IMR-90 (cell line): ENCODE measurements at regions not wholly inside any gene's neighbourhood (a gene's known extent, or its start where the extent isn't known, plus 50 kb on each side); places are given as distances from the start of the nearest gene placed in this dataset.

Experiments used
- ATAC-seq: fragments of 200-7000 bp; cut with Tn5 transposase; 2 replicates; pipeline ENCODE4 v1.9.1; 2020; ENCODE audit warnings: low read depth, mild to moderate bottlenecking, moderate library complexity
- BruUV-seq: library from RNA; stranded (reverse); fragments of 400-500 nt; replicated peaks from 2 replicates; lab custom pipeline; 2021; lab: Mats Ljungman, UMichigan
- CTCF ChIA-PET: fragments of 300-600 bp; formaldehyde crosslinking; extraction: SDS; loops from one replicate; lab custom pipeline; 2021; ENCODE audit warnings: antibody characterized with exemption; lab: Yijun Ruan, JAX
- POLR2A ChIA-PET: fragments of 300-600 bp; sonication (Branson Sonifier 250); formaldehyde crosslinking; loops from one replicate; lab custom pipeline; 2022; ENCODE audit warnings: antibody characterized with exemption; ENCODE audit not compliant: unreplicated experiment; lab: Charles Lee
- DNase-seq: peaks from one replicate; pipeline ENCODE4 v3.0.0; 2013
- H2AFZ ChIP-seq: replicated peaks from 2 replicates; pipeline ENCODE3; 2013; ENCODE audit warnings: low read length, mild to moderate bottlenecking; ENCODE audit not compliant: poor library complexity
- H2AK5ac ChIP-seq: 2 replicates; pipeline ENCODE4 v1.6.1; 2013; ENCODE audit warnings: low read depth, low read length, inconsistent platforms
- H2AK9ac ChIP-seq: replicated peaks from 2 replicates; pipeline ENCODE3; 2013; ENCODE audit warnings: mild to moderate bottlenecking, low read depth, low read length, moderate library complexity; ENCODE audit not compliant: poor library complexity
- H2BK120ac ChIP-seq: 2 replicates; pipeline ENCODE4 v1.6.1; 2013; ENCODE audit warnings: low read depth, low read length, inconsistent platforms
- H2BK15ac ChIP-seq: 3 replicates; pipeline ENCODE4 v1.6.1; 2013; ENCODE audit warnings: low read depth, low read length, inconsistent platforms
- H2BK20ac ChIP-seq: 2 replicates; pipeline ENCODE4 v1.6.1; 2013; ENCODE audit warnings: low read depth, mild to moderate bottlenecking, inconsistent platforms, low read length, moderate library complexity
- H2BK5ac ChIP-seq: 2 replicates; pipeline ENCODE4 v1.6.1; 2013; ENCODE audit warnings: mild to moderate bottlenecking, low read depth, low read length, inconsistent platforms; ENCODE audit not compliant: poor library complexity, severe bottlenecking
- H3K14ac ChIP-seq: replicated peaks from 2 replicates; pipeline ENCODE4 v1.6.1; 2013; ENCODE audit warnings: low read depth, low read length, inconsistent platforms
- H3K18ac ChIP-seq: 2 replicates; pipeline ENCODE4 v1.6.1; 2013; ENCODE audit warnings: low read depth, low read length, control low read depth
- H3K23ac ChIP-seq: 2 replicates; pipeline ENCODE4 v1.6.1; 2013; ENCODE audit warnings: low read depth, low read length, inconsistent platforms
- H3K27ac ChIP-seq: 2 replicates; pipeline ENCODE4 v1.5.1; 2013; ENCODE audit warnings: mild to moderate bottlenecking, control low read depth, low read length; ENCODE audit not compliant: insufficient read depth
- H3K27me3 ChIP-seq: 2 replicates; pipeline ENCODE4 v1.6.1; 2013; ENCODE audit warnings: low read length; ENCODE audit not compliant: control insufficient read depth, insufficient read depth
- H3K36me3 ChIP-seq: 2 replicates; pipeline ENCODE4 v1.6.1; 2013; ENCODE audit warnings: low read length, mixed read lengths; ENCODE audit not compliant: control insufficient read depth, insufficient read depth
- H3K4ac ChIP-seq: 2 replicates; pipeline ENCODE4 v1.6.1; 2013; ENCODE audit warnings: low read depth, low read length, inconsistent platforms
- H3K4me1 ChIP-seq: 2 replicates; pipeline ENCODE4 v1.6.1; 2013; ENCODE audit warnings: low read length, mixed read lengths; ENCODE audit not compliant: control insufficient read depth, insufficient read depth
- H3K4me2 ChIP-seq: 2 replicates; pipeline ENCODE4 v1.6.1; 2013; ENCODE audit warnings: low read depth, mild to moderate bottlenecking, control low read depth, low read length, moderate library complexity
- H3K4me3 ChIP-seq: 2 replicates; pipeline ENCODE4 v1.5.1; 2013; ENCODE audit warnings: low read depth, mild to moderate bottlenecking, control low read depth, low read length, moderate library complexity; ENCODE audit not compliant: insufficient read depth
- H3K56ac ChIP-seq: 2 replicates; pipeline ENCODE4 v1.6.1; 2013; ENCODE audit warnings: low read length, inconsistent platforms; ENCODE audit not compliant: insufficient read depth; ENCODE audit errors: extremely low read depth
- H3K79me1 ChIP-seq, 2 experiments: 2 replicates each; pipeline ENCODE4 v1.6.1; 2013; ENCODE audit warnings: low read length in 2 of 2, inconsistent platforms in 1 of 2, low read depth in 1 of 2
- H3K9ac ChIP-seq: 2 replicates; pipeline ENCODE4 v1.6.1; 2013; ENCODE audit warnings: low read depth, low read length, control low read depth
- H3K9me1 ChIP-seq: 2 replicates; pipeline ENCODE4 v1.6.1; 2013; ENCODE audit warnings: low read length, inconsistent platforms; ENCODE audit not compliant: insufficient read depth
- H3K9me3 ChIP-seq: 2 replicates; pipeline ENCODE4 v1.6.1; 2013; ENCODE audit warnings: low read length; ENCODE audit not compliant: control insufficient read depth, insufficient read depth
- H4K20me1 ChIP-seq: 2 replicates; pipeline ENCODE4 v1.6.1; 2013; ENCODE audit warnings: low read length, inconsistent platforms; ENCODE audit not compliant: insufficient read depth
- H4K5ac ChIP-seq: 2 replicates; pipeline ENCODE4 v1.6.1; 2013; ENCODE audit warnings: mild to moderate bottlenecking, low read depth, low read length, control low read depth
- H4K8ac ChIP-seq, 2 experiments: 2 replicates each; pipeline ENCODE4 v1.6.1; 2013; ENCODE audit warnings: low read depth in 2 of 2, low read length in 2 of 2, control low read depth in 1 of 2, inconsistent platforms in 1 of 2
- H4K91ac ChIP-seq: 2 replicates; pipeline ENCODE4 v1.6.1; 2013; ENCODE audit warnings: low read depth, low read length, inconsistent platforms; ENCODE audit not compliant: insufficient read depth
- BHLHE40 ChIP-seq: fragments of 150-350 bp; IDR thresholded peaks from 2 replicates; pipeline ENCODE4 v1.6.1; 2016; ENCODE audit warnings: mild to moderate bottlenecking, low read depth, low read length
- CEBPB ChIP-seq: IDR thresholded peaks from 2 replicates; pipeline ENCODE4 v1.6.1; 2012; ENCODE audit warnings: low read depth, low read length, improper control_type of control experiment
- CHD1 ChIP-seq: IDR thresholded peaks from 2 replicates; pipeline ENCODE4 v1.6.1; 2012; ENCODE audit warnings: low read depth, low read length, improper control_type of control experiment
- CTCF ChIP-seq: conservative IDR thresholded peaks from 2 replicates; pipeline ENCODE4 v1.5.1; 2012; ENCODE audit warnings: mild to moderate bottlenecking, low read depth, low read length, improper control_type of control experiment
- ELK1 ChIP-seq: fragments of 150-350 bp; IDR thresholded peaks from 2 replicates; pipeline ENCODE4 v1.6.1; 2016; ENCODE audit warnings: low read depth, mild to moderate bottlenecking, low read length, moderate library complexity, borderline replicate concordance
- FOS ChIP-seq: fragments of 150-350 bp; IDR thresholded peaks from 2 replicates; pipeline ENCODE4 v1.6.1; 2016; ENCODE audit warnings: low read depth, low read length
- MAFK ChIP-seq: IDR thresholded peaks from 2 replicates; pipeline ENCODE4 v1.6.1; 2012; ENCODE audit warnings: low read depth, low read length, improper control_type of control experiment
- MAZ ChIP-seq: IDR thresholded peaks from 2 replicates; pipeline ENCODE4 v1.6.1; 2012; ENCODE audit warnings: low read depth, mild to moderate bottlenecking, low read length, improper control_type of control experiment, moderate library complexity, borderline replicate concordance
- MXI1 ChIP-seq: IDR thresholded peaks from 2 replicates; pipeline ENCODE4 v1.6.1; 2012; ENCODE audit warnings: low read depth, mild to moderate bottlenecking, low read length, moderate library complexity, borderline replicate concordance
- NFE2L2 ChIP-seq: fragments of 150-350 bp; IDR thresholded peaks from 2 replicates; pipeline ENCODE4 v1.6.1; 2016; ENCODE audit warnings: low read depth, mild to moderate bottlenecking, low read length
- POLR2A ChIP-seq: IDR thresholded peaks from 2 replicates; pipeline ENCODE4 v1.6.1; 2012; ENCODE audit warnings: mild to moderate bottlenecking, low read depth, low read length
- RAD21 ChIP-seq: IDR thresholded peaks from 2 replicates; pipeline ENCODE4 v1.6.1; 2012; ENCODE audit warnings: low read length, improper control_type of control experiment
- RCOR1 ChIP-seq: IDR thresholded peaks from 2 replicates; pipeline ENCODE4 v1.6.1; 2012; ENCODE audit warnings: mild to moderate bottlenecking, low read length, improper control_type of control experiment; ENCODE audit not compliant: insufficient replicate concordance
- RFX5 ChIP-seq: IDR thresholded peaks from 2 replicates; pipeline ENCODE4 v1.8.0; 2012; ENCODE audit warnings: low read depth, mild to moderate bottlenecking, low read length, moderate library complexity
- SMC3 ChIP-seq: fragments of 150-350 bp; IDR thresholded peaks from 2 replicates; pipeline ENCODE4 v1.6.1; 2016; ENCODE audit warnings: low read depth, mild to moderate bottlenecking, antibody characterized with exemption, low read length, moderate library complexity
- USF2 ChIP-seq: fragments of 150-350 bp; IDR thresholded peaks from 2 replicates; pipeline ENCODE4 v1.6.1; 2017; ENCODE audit warnings: mild to moderate bottlenecking, antibody characterized with exemption, low read length, low read depth
- WGBS, 2 experiments: methylation state at CpG; one replicate each; pipeline versions ENCODE4 v1.1.5 to v1.1.7; 2013; ENCODE audit warnings: missing lambda C conversion rate in 2 of 2; ENCODE audit not compliant: insufficient read length in 1 of 2; ENCODE audit errors: extremely low coverage in 2 of 2; 5-methylcytosine and 5-hydroxymethylcytosine counted together
- dilution Hi-C: fragments of 300-500 bp; cut with HindIII; formaldehyde crosslinking; loops from one replicate; pipeline ENCODE4 v1.14.3; 2018; ENCODE audit warnings: low sequenced_read_pairs; ENCODE audit not compliant: unreplicated experiment
- in situ Hi-C: fragments of 300-500 bp; cut with MboI; formaldehyde crosslinking; loops from 3 replicates; pipeline ENCODE4 v1.14.3; 2019; ENCODE audit warnings: low sequenced_read_pairs, inconsistent platforms, mixed read lengths
- intact Hi-C: fragments of 100-400 bp; cut with micrococcal nuclease; formaldehyde crosslinking; loops from 2 replicates; pipeline ENCODE4 v1.10.0; 2022

GRCh38 chr6:63430985-63431519, 111.3 kb upstream of the LGSN start:
- no peak overlapping the region for H2AFZ ChIP-seq
- no peak overlapping the region for H3K18ac ChIP-seq
- no peak overlapping the region for H2BK120ac ChIP-seq
- dilution Hi-C loops (no loop called here), intact Hi-C loops (no loop called here), in situ Hi-C loops (no loop called here)
- BruUV-seq = no TSS peak
- no peak overlapping the region for H4K8ac ChIP-seq
- no peaks in the 10 kb centered on the region for H4K20me1 ChIP-seq
- H3K14ac ChIP-seq = no peak overlapping the region
- no peaks in the 10 kb centered on the region for H3K79me1 ChIP-seq
- no peak overlapping the region for H4K91ac ChIP-seq
- no peak overlapping the region for H3K4me2 ChIP-seq
- DNase-seq (no peak), ATAC-seq (no peak)
- H3K9ac ChIP-seq = no peak overlapping the region
- H3K23ac ChIP-seq = no peak overlapping the region
- no peak overlapping the region for H2BK5ac ChIP-seq
- H3K4me1 ChIP-seq = no peaks in the 10 kb centered on the region
- CTCF ChIA-PET = no interaction called here
- no peak overlapping the region for H2BK15ac ChIP-seq
- no peak overlapping the region for H4K5ac ChIP-seq
- H3K56ac ChIP-seq = no peak overlapping the region
- H3K4me3 ChIP-seq = no peak overlapping the region
- no peaks in the 10 kb centered on the region for H3K27me3 ChIP-seq
- no peaks in the 10 kb centered on the region for H3K36me3 ChIP-seq
- H3K9me3 ChIP-seq = no peaks in the 10 kb centered on the region
- POLR2A ChIA-PET = no interaction called here
- no peak overlapping the region for H2AK9ac ChIP-seq
- H3K9me1 ChIP-seq = no peaks in the 10 kb centered on the region
- H3K27ac ChIP-seq = no peak overlapping the region
- H3K4ac ChIP-seq = no peak overlapping the region
- H2AK5ac ChIP-seq = no peak overlapping the region
- TF ChIP-seq BHLHE40 (no peak), CHD1 (no peak), RCOR1 (no peak), RAD21 (no peak), NFE2L2 (no peak), CTCF (no peak), RFX5 (no peak), ELK1 (no peak), MAFK (no peak), POLR2A (no peak), MXI1 (no peak), FOS (no peak), SMC3 (no peak), USF2 (no peak), CEBPB (no peak), MAZ (no peak)
- WGBS, 2 experiments = no CpG with 5 or more reads among the region's 2 CpGs
- no peak overlapping the region for H2BK20ac ChIP-seq
